GM18909 (cell line): ENCODE measurements at regions not wholly inside any gene's neighbourhood (a gene's known extent, or its start where the extent isn't known, plus 50 kb on each side); places are given as distances from the start of the nearest gene placed in this dataset.
"Not testable (repeated sequence)": the region's sequence is repeated elsewhere in the genome, so short reads cannot be mapped to it uniquely, and the experiment has no call there.

Source experiments
- ATAC-seq: cut with Tn5 transposase; IDR thresholded peaks from one replicate; pipeline ENCODE4 v1.9.1; 2021; ENCODE audit warnings: mild to moderate bottlenecking; ENCODE audit not compliant: unreplicated experiment, poor library complexity

GRCh38 chr9:106766616-106767015 is 96.3 kb upstream of the ZNF462 start:
- no peak for ATAC-seq

DNA sequence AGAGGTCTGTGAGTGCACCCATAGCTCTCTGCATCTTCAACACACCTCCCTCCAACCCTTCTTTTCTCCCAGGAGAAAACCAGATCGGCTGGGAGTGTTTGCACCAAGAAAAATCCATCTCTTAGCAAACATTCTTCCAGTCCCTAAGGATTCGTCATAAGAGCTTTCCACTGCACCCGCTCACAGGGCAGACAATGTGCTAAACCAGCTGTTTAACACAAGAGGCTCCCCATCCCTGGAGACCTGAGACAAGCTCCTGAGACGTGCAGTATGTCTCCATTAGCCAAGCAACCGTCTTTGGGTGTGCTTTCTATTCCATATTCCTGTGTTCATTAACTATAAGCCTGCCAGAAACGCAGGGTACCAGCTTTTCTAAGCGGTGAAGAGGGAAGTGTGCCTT is 93.6 kb upstream of the ZNF462 start:
- ATAC-seq = no peak

GRCh38 chr9:106771608-106772007 is 91.4 kb upstream of the ZNF462 start:
- ATAC-seq = no peak

- ATAC-seq = no peak
These were observed 90.3 kb upstream of the ZNF462 start for GRCh38 chr9:106772523-106773290.

DNA sequence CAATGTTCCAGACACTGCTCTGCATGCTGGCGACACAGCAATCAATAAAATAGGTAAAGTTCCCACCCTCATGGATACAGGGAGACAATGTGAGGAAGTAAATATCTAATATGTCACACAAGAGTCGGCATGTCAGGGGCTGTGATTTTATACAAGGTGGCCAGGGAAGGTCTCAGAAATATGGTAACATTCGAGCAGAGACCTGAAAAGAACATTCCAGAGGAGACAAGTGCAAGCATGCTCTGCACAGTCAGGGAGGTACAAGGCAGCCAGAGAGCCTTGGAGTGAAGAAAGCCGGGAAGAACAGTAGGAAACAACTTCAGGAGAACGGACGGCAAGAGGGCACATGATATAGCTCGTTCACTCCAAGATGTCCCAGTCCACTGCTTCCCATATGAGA is 89.2 kb upstream of the ZNF462 start:
- ATAC-seq = no peak

DNA sequence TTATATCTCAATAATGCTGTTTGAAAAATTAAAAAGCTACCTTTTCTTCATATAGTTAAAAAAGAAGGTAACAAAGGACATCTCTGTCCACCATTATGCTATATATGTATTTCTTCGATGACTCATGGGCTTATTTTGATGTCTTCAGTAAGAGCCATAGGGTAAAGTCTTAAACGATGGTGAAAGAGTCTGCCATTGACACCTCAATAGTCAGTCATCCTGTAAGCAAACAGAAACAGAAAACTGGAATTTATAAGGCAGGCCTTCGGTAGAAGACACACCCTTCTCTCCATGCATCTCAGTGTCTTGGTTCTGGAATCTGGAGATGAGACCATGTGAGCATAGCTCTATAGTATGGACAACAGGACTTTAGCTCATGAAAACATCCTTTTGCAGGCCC is 87.0 kb upstream of the ZNF462 start:
- ATAC-seq = no peak

- ATAC-seq = no peak
These were observed 83.2 kb upstream of the ZNF462 start for GRCh38 chr9:106779796-106780195.

GRCh38 chr9:106783121-106783520 is 79.8 kb upstream of the ZNF462 start:
- no peak for ATAC-seq

DNA sequence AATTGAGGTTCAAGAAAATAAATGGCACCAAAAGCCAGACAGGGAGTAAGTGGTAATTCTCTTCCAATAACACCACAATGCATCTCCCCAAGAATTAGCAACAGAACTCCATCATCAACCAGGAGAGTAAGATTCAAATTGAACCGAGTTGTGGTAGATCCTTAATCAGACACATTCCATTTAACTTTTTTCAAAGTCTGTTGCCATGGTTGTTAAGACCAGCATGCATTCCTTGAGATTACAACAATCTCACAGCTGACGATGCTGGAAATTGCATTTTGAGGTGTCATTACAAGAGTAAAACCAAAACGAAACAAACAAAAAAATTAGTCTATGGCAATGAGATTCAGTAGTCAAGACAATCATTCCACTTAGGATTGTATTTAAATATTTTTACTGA is 78.9 kb upstream of the ZNF462 start:
- ATAC-seq = no peak

DNA sequence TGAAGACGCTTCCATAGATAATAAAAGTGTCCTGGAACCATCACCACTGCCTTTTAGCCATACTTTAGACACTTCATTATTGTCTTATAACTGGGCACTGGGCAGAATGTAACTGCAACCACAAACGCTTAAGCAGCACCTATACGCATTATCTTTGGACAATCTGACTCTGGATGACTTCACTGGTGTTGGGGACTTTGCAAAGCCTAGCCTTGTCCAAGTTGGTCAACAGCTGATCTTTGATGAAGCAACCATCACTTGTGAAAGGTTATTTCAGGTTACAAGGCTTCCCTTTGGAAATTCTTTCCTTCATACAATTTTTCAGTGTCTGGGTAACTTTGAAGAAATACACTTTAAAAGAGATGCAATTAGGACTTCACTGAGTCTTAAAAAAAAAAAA is 77.8 kb upstream of the ZNF462 start:
- no peak for ATAC-seq

GRCh38 chr9:106788021-106788420 is 74.9 kb upstream of the ZNF462 start:
- not testable (repeated sequence) for ATAC-seq

DNA sequence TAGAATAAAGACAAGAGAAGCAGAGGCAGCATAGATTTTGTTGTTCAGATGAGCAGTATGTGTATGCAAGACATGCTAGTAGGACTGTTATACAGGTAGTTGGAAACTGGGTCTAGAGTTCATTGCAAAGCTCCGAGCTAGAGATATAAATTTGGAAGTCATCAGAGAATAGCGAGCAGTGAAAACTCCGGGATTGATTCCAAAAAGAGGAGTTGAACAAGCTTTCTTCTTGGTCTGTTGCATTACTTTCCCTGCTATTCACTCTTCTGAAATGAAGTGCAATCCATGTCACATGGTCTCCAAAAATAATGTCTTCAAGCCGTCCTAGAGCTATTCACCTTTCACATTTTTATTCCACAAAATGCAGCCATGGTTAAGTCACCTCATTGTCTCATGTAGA is 67.9 kb upstream of the ZNF462 start:
- no peak for ATAC-seq

DNA sequence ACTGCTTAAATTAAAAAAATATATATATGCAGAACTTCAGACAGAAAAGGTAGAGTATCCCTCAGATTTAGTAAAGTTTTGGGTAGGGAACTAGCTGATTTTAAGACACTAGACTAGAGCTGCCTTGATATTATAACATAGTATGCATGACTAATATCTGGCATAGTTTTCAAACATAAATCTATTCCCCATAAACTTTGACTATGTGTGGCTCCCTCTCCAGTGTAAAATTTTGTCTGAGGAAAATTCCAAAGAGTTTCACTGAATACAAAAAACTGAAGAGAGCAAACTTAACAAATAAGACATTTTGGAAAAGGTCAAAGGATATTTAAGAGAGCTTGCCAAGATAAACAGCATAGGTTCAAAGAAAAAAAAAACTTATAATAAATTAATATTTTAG is 66.2 kb upstream of the ZNF462 start:
- ATAC-seq = no peak

- ATAC-seq = no peak
These were observed 65.7 kb upstream of the ZNF462 start for GRCh38 chr9:106797299-106797698.

- ATAC-seq = no peak
These were observed 64.8 kb upstream of the ZNF462 start for GRCh38 chr9:106798016-106798799.

GRCh38 chr9:106799152-106799551 is 63.8 kb upstream of the ZNF462 start:
- no peak for ATAC-seq

DNA sequence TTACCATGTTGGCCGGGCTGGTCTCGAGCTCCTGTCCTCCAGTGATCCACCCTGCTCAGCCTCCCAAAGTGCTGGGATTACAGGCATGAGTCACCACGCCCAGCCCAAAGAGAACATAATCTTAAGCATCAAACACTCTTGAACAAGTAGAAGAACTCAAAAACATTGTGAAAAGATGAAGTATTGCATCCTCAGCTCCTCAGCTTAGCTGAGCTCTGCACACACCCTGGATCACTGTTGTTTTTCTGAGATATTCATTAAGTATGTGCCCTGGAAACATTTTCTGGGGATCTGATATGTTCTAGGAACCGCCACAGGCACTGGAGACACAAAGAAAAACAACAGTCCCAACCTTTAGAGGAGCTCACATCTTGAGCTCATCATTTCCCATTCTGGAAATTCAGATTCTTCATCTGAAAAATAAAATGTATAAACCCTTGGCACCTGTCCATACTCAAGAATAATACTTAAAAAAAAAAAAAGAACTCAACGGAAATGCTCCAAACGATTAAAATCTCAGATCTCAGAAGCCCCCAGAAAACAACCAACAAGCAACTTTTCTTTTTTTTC is 62.2 kb upstream of the ZNF462 start:
- no peak for ATAC-seq

DNA sequence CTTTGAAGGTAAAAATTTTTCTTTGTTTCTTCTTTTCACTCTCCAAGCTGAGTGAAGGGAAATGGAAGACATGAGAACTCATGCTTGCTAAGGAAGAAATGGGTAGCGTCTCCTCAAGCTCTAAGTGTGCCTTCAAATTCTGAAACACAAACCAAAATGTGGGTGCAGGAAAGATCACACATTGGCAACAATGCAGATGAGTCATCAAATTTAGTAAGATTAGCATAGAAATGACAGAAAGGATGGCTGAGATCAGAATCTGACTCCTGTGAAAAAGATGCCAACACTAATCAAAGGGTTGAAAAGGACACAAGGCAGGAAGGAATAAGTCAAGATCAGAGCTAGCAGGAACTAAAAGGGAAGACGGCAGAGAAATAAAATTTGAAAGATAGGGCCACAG is 61.1 kb upstream of the ZNF462 start:
- no peak for ATAC-seq
